Coronary artery (tissue), 2 donors: ENCODE measurements at regions not wholly inside any gene's neighbourhood (a gene's known extent, or its start where the extent isn't known, plus 50 kb on each side); places are given as distances from the start of the nearest gene placed in this dataset.

Experiments used
- DNase-seq: peaks from one replicate; pipeline ENCODE4 v3.0.0-alpha.2; 2017; ENCODE audit warnings: low spot score
- H3K27ac ChIP-seq, 2 donors: fragments of 200-600 bp; sonication (generic); one replicate each; pipeline ENCODE4 v1.5.1; 2016 to 2019
- H3K4me3 ChIP-seq: fragments of 200-600 bp; sonication (generic); 2 replicates; pipeline ENCODE4 v1.5.1; 2016; ENCODE audit warnings: mild to moderate bottlenecking, moderate library complexity
- CTCF ChIP-seq: fragments of 200-600 bp; sonication (generic); IDR thresholded peaks from one replicate; pipeline ENCODE4 v1.5.1; 2019; ENCODE audit warnings: antibody characterized with exemption

- Histone ChIP-seq H3K4me3 (no peak overlapping the region), H3K27ac (no peak overlapping the region)
- no peak for TF ChIP-seq CTCF
- no peak for DNase-seq
These were observed 316.7 kb upstream of the TPK1 start for GRCh38 chr7:145152589-145152988.

- H3K27ac ChIP-seq: no peak overlapping the region
- no peak for DNase-seq
- TF ChIP-seq CTCF: no peak
These were observed 315.8 kb upstream of the TPK1 start for GRCh38 chr7:145151676-145152075.

GRCh38 chr7:145147865-145148264 is 312.0 kb upstream of the TPK1 start:
- no peak for DNase-seq

More at GRCh38 chr7:145151676-145152075, 315.8 kb upstream of the TPK1 start:
- no peak overlapping the region for H3K4me3 ChIP-seq

GRCh38 chr7:145143685-145144084 is 307.8 kb upstream of the TPK1 start:
- no peak overlapping the region for H3K4me3 ChIP-seq
- no peak for DNase-seq
- H3K27ac ChIP-seq: no peak overlapping the region
- no peak for TF ChIP-seq CTCF

More at GRCh38 chr7:145147865-145148264, 312.0 kb upstream of the TPK1 start:
- H3K4me3 ChIP-seq: no peak overlapping the region
- TF ChIP-seq CTCF: no peak
- H3K27ac ChIP-seq: no peak overlapping the region

- no peak for TF ChIP-seq CTCF
- no peak for DNase-seq
- no peak overlapping the region for H3K27ac ChIP-seq
- H3K4me3 ChIP-seq: no peak overlapping the region
These were observed 298.5 kb upstream of the TPK1 start for GRCh38 chr7:145134377-145134776.

- TF ChIP-seq CTCF: no peak
- H3K4me3 ChIP-seq: no peak overlapping the region
- no peak for DNase-seq
- H3K27ac ChIP-seq: no peak overlapping the region
These were observed 287.6 kb upstream of the TPK1 start for GRCh38 chr7:145123502-145123901.

- no peak for DNase-seq
- H3K27ac ChIP-seq: no peak overlapping the region
- TF ChIP-seq CTCF: no peak
- H3K4me3 ChIP-seq: no peak overlapping the region
These were observed 270.1 kb upstream of the TPK1 start for GRCh38 chr7:145106001-145106400.
